HL-60 (cell line): ENCODE measurements at regions not wholly inside any gene's neighbourhood (a gene's known extent, or its start where the extent isn't known, plus 50 kb on each side); places are given as distances from the start of the nearest gene placed in this dataset.

Experiments
- DNase-seq, 2 experiments: peaks; one replicate each; pipeline ENCODE4 v3.0.0-alpha.2; 2010 to 2020; ENCODE audit warnings: low read depth in 1 of 2, low spot score in 1 of 2
- H3K27ac ChIP-seq: fragments of 250-450 bp; sonication (Bioruptor Pico); replicated peaks from 2 replicates; pipeline ENCODE4 v1.5.1; 2020; ENCODE audit warnings: mild to moderate bottlenecking, moderate library complexity
- H3K27me3 ChIP-seq: fragments of 250-450 bp; sonication (Bioruptor Pico); 2 replicates; pipeline ENCODE4 v1.5.1; 2021; ENCODE audit warnings: mild to moderate bottlenecking, moderate library complexity; ENCODE audit not compliant: insufficient read depth, poor library complexity, severe bottlenecking
- H3K4me3 ChIP-seq: replicated peaks from 2 replicates; pipeline ENCODE4 v1.5.1; 2011; ENCODE audit warnings: mild to moderate bottlenecking, control low read depth, low read length; ENCODE audit not compliant: insufficient read depth
- CTCF ChIP-seq: IDR thresholded peaks from one replicate; pipeline ENCODE4 v1.5.1; 2011; ENCODE audit warnings: low read length, control low read depth, inconsistent platforms; ENCODE audit not compliant: insufficient read depth
- GABPA ChIP-seq: IDR thresholded peaks from 2 replicates; pipeline ENCODE4 v1.6.1; 2012; ENCODE audit warnings: low read depth
- POLR2AphosphoS5 ChIP-seq: IDR thresholded peaks from 2 replicates; pipeline ENCODE4 v1.6.1; 2012; ENCODE audit warnings: low read depth
- REST ChIP-seq: IDR thresholded peaks from 2 replicates; pipeline ENCODE4 v1.6.1; 2012; ENCODE audit warnings: low read depth; ENCODE audit not compliant: insufficient replicate concordance
- SPI1 ChIP-seq: IDR thresholded peaks from 2 replicates; pipeline ENCODE4 v1.6.1; 2012; ENCODE audit warnings: low read depth, mild to moderate bottlenecking, borderline replicate concordance

DNA sequence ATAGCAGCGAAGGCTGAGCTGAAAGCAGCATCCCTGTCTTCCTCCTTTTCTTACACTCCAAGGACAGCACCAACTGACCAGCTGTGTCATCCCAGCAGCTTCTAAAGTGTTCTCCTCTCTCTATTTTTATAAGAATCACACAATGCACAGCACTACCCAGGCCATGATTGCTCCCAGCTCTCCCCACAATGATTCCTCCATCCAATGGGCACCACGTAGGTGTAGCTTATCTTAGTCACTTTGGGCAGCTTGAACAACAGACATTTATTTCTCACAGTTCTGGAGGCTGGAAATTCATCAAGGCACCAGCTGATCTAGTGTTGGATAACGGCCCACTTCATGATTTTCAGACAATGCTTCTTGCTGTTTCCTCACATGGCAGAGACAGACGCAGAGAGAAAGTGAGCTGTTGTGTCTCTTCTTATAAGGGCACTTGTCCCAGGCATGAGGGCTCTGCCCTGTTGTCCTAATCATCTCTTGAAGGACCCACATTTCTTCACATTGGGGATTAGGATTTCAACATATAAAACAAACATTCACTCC lies 92.0 kb upstream of the CDC14C start:
- Histone ChIP-seq H3K4me3 (no peak overlapping the region), H3K27me3 (no peaks in the 10 kb centered on the region), H3K27ac (no peak overlapping the region)
- TF ChIP-seq POLR2AphosphoS5 (no peak), GABPA (no peak), REST (no peak), SPI1 (no peak), CTCF (no peak)
- no peak for DNase-seq

GRCh38 chr7:48837266-48837665 lies 87.1 kb upstream of the CDC14C start:
- no peak for DNase-seq
- no peaks in the 10 kb centered on the region for H3K27me3 ChIP-seq
- TF ChIP-seq GABPA (no peak), SPI1 (no peak), POLR2AphosphoS5 (no peak), CTCF (no peak), REST (no peak)
- no peak overlapping the region for H3K4me3 ChIP-seq
- H3K27ac ChIP-seq: no peak overlapping the region

DNA sequence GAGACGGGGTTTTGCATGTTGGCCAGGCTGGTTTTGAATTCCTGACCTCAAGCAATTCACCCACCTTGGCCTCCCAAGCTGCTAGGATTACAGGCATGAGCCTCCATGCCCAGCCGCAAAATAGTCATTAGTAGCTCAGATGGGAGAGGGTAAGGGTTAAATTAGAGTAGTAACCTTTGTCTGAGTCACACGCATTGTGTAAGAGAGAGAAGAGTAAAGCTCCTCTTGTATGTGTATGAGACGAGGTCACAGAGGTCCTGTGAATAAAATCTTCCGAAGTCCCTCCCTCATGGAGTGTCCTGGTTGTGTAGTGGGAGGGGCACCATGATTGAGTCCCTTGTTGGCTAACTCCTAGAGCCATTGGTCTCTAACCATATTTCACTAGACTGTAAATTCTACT lies 85.2 kb upstream of the CDC14C start:
- Histone ChIP-seq H3K27ac (no peak overlapping the region), H3K4me3 (no peak overlapping the region), H3K27me3 (no peaks in the 10 kb centered on the region)
- TF ChIP-seq CTCF (no peak), REST (no peak), GABPA (no peak), POLR2AphosphoS5 (no peak), SPI1 (no peak)
- no peak for DNase-seq
